DND-41 (cell line): ENCODE measurements at regions not wholly inside any gene's neighbourhood (a gene's known extent, or its start where the extent isn't known, plus 50 kb on each side); places are given as distances from the start of the nearest gene placed in this dataset.

Experiments
- ATAC-seq: fragments of 200-7000 bp; cut with Tn5 transposase; 3 replicates; pipeline ENCODE4 v1.9.1; 2021; ENCODE audit warnings: low read depth; ENCODE audit not compliant: insufficient read depth
- DNase-seq: peaks from one replicate; pipeline ENCODE4 v3.0.0-alpha.2; 2020
- H2AFZ ChIP-seq: 2 replicates; pipeline ENCODE4 v1.6.0; 2012; ENCODE audit warnings: low read depth, low read length
- H3K27ac ChIP-seq: 2 replicates; pipeline ENCODE4 v1.5.1; 2012; ENCODE audit warnings: low read length, inconsistent platforms
- H3K27me3 ChIP-seq: fragments of 200-600 bp; sonication (generic); 2 replicates; pipeline ENCODE4 v1.6.0; 2012; ENCODE audit warnings: low read length, mild to moderate bottlenecking, inconsistent platforms; ENCODE audit not compliant: insufficient read depth, poor library complexity
- H3K36me3 ChIP-seq: 2 replicates; pipeline ENCODE4 v1.5.1; 2012; ENCODE audit warnings: low read length, inconsistent platforms; ENCODE audit not compliant: insufficient read depth
- H3K4me1 ChIP-seq: 2 replicates; pipeline ENCODE4 v1.5.1; 2012; ENCODE audit warnings: mild to moderate bottlenecking, low read length; ENCODE audit not compliant: insufficient read depth
- H3K4me2 ChIP-seq: 2 replicates; pipeline ENCODE4 v1.6.0; 2012; ENCODE audit warnings: mild to moderate bottlenecking, moderate library complexity, low read length, inconsistent platforms; ENCODE audit not compliant: insufficient read depth
- H3K4me3 ChIP-seq, 2 experiments: fragments of 200-600 bp in 1 of 2; shearing (Covaris generic) in 1 of 2; 2 replicates each; pipeline ENCODE4 v1.5.1; 2012 to 2016; ENCODE audit warnings: inconsistent platforms in 2 of 2, low read length in 2 of 2, mild to moderate bottlenecking in 2 of 2, low read depth in 1 of 2, moderate library complexity in 1 of 2
- H3K79me2 ChIP-seq: 2 replicates; pipeline ENCODE4 v1.6.0; 2012; ENCODE audit warnings: low read length, inconsistent platforms; ENCODE audit not compliant: insufficient read depth
- H3K9ac ChIP-seq: 2 replicates; pipeline ENCODE4 v1.6.0; 2012; ENCODE audit warnings: low read depth, mild to moderate bottlenecking, inconsistent platforms, low read length, moderate library complexity
- H3K9me3 ChIP-seq: 2 replicates; pipeline ENCODE4 v1.5.1; 2012; ENCODE audit warnings: low read length, moderate library complexity, mild to moderate bottlenecking, inconsistent platforms; ENCODE audit not compliant: insufficient read depth, severe bottlenecking
- H4K20me1 ChIP-seq: 2 replicates; pipeline ENCODE4 v1.6.0; 2012; ENCODE audit warnings: low read length; ENCODE audit not compliant: insufficient read depth
- CTCF ChIP-seq: IDR thresholded peaks from 2 replicates; pipeline ENCODE4 v1.5.1; 2012; ENCODE audit warnings: borderline replicate concordance, low read length, moderate library complexity, mild to moderate bottlenecking; ENCODE audit not compliant: poor library complexity, severe bottlenecking; ENCODE audit errors: extremely low read depth
- EZH2 ChIP-seq: IDR thresholded peaks from 3 replicates; pipeline ENCODE4 v1.6.1; 2012; ENCODE audit warnings: borderline replicate concordance, low read depth, mild to moderate bottlenecking, moderate library complexity, low read length, inconsistent platforms; ENCODE audit not compliant: severe bottlenecking

- H3K4me3 ChIP-seq = no peak overlapping the region
- DNase-seq = no peak
- no peak overlapping the region for H3K9ac ChIP-seq
- no peaks in the 10 kb centered on the region for H3K4me1 ChIP-seq
- no peak overlapping the region for H2AFZ ChIP-seq
- no peak overlapping the region for H3K27ac ChIP-seq
- TF ChIP-seq CTCF = no peak
- TF ChIP-seq EZH2 = no peak
- no peaks in the 10 kb centered on the region for H3K36me3 ChIP-seq
- H4K20me1 ChIP-seq = no peaks in the 10 kb centered on the region
- no peak overlapping the region for H3K4me2 ChIP-seq
- H3K9me3 ChIP-seq = peaks cover 3% of the 10 kb centered on the region
- peaks cover 5% of the 10 kb centered on the region for H3K27me3 ChIP-seq
- H3K79me2 ChIP-seq = no peaks in the 10 kb centered on the region
- no peak for ATAC-seq
Measured at GRCh38 chr10:125249948-125250347, 89.6 kb upstream of the CTBP2 start.

- no peak overlapping the region for H2AFZ ChIP-seq
- H3K4me3 ChIP-seq = no peak overlapping the region
- DNase-seq (no peak), ATAC-seq (no peak)
- H3K4me2 ChIP-seq = no peak overlapping the region
- no peaks in the 10 kb centered on the region for H3K79me2 ChIP-seq
- H3K27ac ChIP-seq = no peak overlapping the region
- H3K36me3 ChIP-seq = no peaks in the 10 kb centered on the region
- H3K9me3 ChIP-seq = peaks cover 3% of the 10 kb centered on the region
- H3K4me1 ChIP-seq = no peaks in the 10 kb centered on the region
- no peaks in the 10 kb centered on the region for H4K20me1 ChIP-seq
- no peak overlapping the region for H3K9ac ChIP-seq
- peaks cover 5% of the 10 kb centered on the region for H3K27me3 ChIP-seq
- TF ChIP-seq CTCF (no peak), EZH2 (no peak)
Measured at GRCh38 chr10:125248489-125248888, 88.1 kb upstream of the CTBP2 start.

- TF ChIP-seq EZH2 (no peak), CTCF (no peak)
- Histone ChIP-seq H3K27me3 (peaks cover 5% of the 10 kb centered on the region), H3K4me3 (no peak overlapping the region), H3K4me1 (no peaks in the 10 kb centered on the region), H4K20me1 (no peaks in the 10 kb centered on the region), H3K9me3 (peaks cover 3% of the 10 kb centered on the region), H2AFZ (no peak overlapping the region), H3K9ac (no peak overlapping the region), H3K79me2 (no peaks in the 10 kb centered on the region), H3K27ac (no peak overlapping the region), H3K4me2 (no peak overlapping the region), H3K36me3 (no peaks in the 10 kb centered on the region)
- DNase-seq (no peak), ATAC-seq (no peak)
Measured at GRCh38 chr10:125247576-125247975, 87.2 kb upstream of the CTBP2 start.

GRCh38 chr10:125243532-125244253 lies 83.3 kb upstream of the CTBP2 start:
- Histone ChIP-seq H3K79me2 (no peaks in the 10 kb centered on the region), H3K36me3 (no peaks in the 10 kb centered on the region)
- ATAC-seq = no peak

More at GRCh38 chr10:125243532-125244253, 83.3 kb upstream of the CTBP2 start:
- no peak for TF ChIP-seq EZH2
- Histone ChIP-seq H3K27me3 (peaks cover 4% of the 10 kb centered on the region), H3K9ac (no peak overlapping the region), H3K9me3 (no peaks in the 10 kb centered on the region), H3K4me1 (no peaks in the 10 kb centered on the region), H2AFZ (no peak overlapping the region), H4K20me1 (no peaks in the 10 kb centered on the region), H3K4me3 (no peak overlapping the region), H3K27ac (no peak overlapping the region), H3K4me2 (no peak overlapping the region)
- no peak for DNase-seq
